GM23338 (cell line): ENCODE measurements at regions not wholly inside any gene's neighbourhood (a gene's known extent, or its start where the extent isn't known, plus 50 kb on each side); places are given as distances from the start of the nearest gene placed in this dataset.

Experiments used
- ATAC-seq: fragments of 200-7000 bp; cut with Tn5 transposase; 3 replicates; pipeline ENCODE4 v1.9.1; 2020
- DNase-seq: peaks from one replicate; pipeline ENCODE4 v3.0.0-alpha.2; 2015; ENCODE audit warnings: low spot score
- H2AFZ ChIP-seq: fragments of 200-600 bp; sonication (generic); 2 replicates; pipeline ENCODE4 v1.8.0; 2016; ENCODE audit warnings: antibody characterized with exemption, mild to moderate bottlenecking, moderate library complexity
- H3F3A ChIP-seq: fragments of 200-600 bp; sonication (generic); replicated peaks from 2 replicates; pipeline ENCODE4 v1.8.0; 2017; ENCODE audit warnings: antibody characterized with exemption, mixed run types, low read depth
- H3K27ac ChIP-seq: fragments of 200-600 bp; sonication (generic); 2 replicates; pipeline ENCODE4 v1.6.1; 2016; ENCODE audit warnings: low read depth
- H3K27me3 ChIP-seq: fragments of 200-600 bp; sonication (generic); 2 replicates; pipeline ENCODE4 v1.8.0; 2016; ENCODE audit warnings: mild to moderate bottlenecking, mixed run types, moderate library complexity; ENCODE audit not compliant: insufficient read depth
- H3K36me3 ChIP-seq: fragments of 200-600 bp; sonication (generic); 2 replicates; pipeline ENCODE4 v1.8.0; 2016; ENCODE audit warnings: mild to moderate bottlenecking; ENCODE audit not compliant: insufficient read depth
- H3K4me1 ChIP-seq: fragments of 200-600 bp; sonication (generic); 2 replicates; pipeline ENCODE4 v1.8.0; 2016; ENCODE audit warnings: mild to moderate bottlenecking, moderate library complexity; ENCODE audit not compliant: insufficient read depth
- H3K4me2 ChIP-seq: fragments of 200-600 bp; sonication (generic); 2 replicates; pipeline ENCODE4 v1.7.1; 2017; ENCODE audit warnings: mixed run types
- H3K4me3 ChIP-seq: fragments of 200-600 bp; sonication (generic); 2 replicates; pipeline ENCODE4 v1.6.1; 2016; ENCODE audit warnings: mixed run types
- H3K79me2 ChIP-seq: fragments of 200-600 bp; sonication (generic); replicated peaks from 2 replicates; pipeline ENCODE4 v1.8.0; 2017; ENCODE audit warnings: mild to moderate bottlenecking; ENCODE audit not compliant: insufficient read depth
- H3K9me2 ChIP-seq: fragments of 200-600 bp; sonication (generic); 2 replicates; pipeline ENCODE4 v1.8.0; 2017; ENCODE audit not compliant: insufficient read depth
- H4K20me1 ChIP-seq: fragments of 200-600 bp; sonication (generic); replicated peaks from 2 replicates; pipeline ENCODE4 v1.8.0; 2017; ENCODE audit warnings: mild to moderate bottlenecking; ENCODE audit not compliant: insufficient read depth
- H3K27ac Mint-ChIP-seq: 2 replicates; pipeline ENCODE4 v1.8.0; 2020; ENCODE audit warnings: inconsistent platforms, mild to moderate bottlenecking, moderate library complexity, mixed read lengths
- H3K27me3 Mint-ChIP-seq: 3 replicates; pipeline ENCODE4 v1.8.0; 2022; ENCODE audit warnings: low read depth, mild to moderate bottlenecking, moderate library complexity, mixed read lengths, inconsistent platforms; ENCODE audit not compliant: insufficient read depth, poor library complexity
- H3K36me3 Mint-ChIP-seq: 3 replicates; pipeline ENCODE4 v1.8.0; 2021; ENCODE audit warnings: low read depth, mild to moderate bottlenecking, inconsistent platforms, moderate library complexity, mixed read lengths
- H3K4me1 Mint-ChIP-seq: 3 replicates; pipeline ENCODE4 v1.8.0; 2020; ENCODE audit warnings: mild to moderate bottlenecking, inconsistent platforms, mixed read lengths
- H3K4me3 Mint-ChIP-seq: 3 replicates; pipeline ENCODE4 v1.8.0; 2021; ENCODE audit warnings: moderate library complexity, mild to moderate bottlenecking, inconsistent platforms, mixed read lengths
- H3K9me3 Mint-ChIP-seq: 3 replicates; pipeline ENCODE4 v1.8.0; 2020; ENCODE audit warnings: moderate library complexity, mild to moderate bottlenecking, inconsistent platforms, mixed read lengths
- CREB1 ChIP-seq: fragments of 250-450 bp; sonication (Bioruptor Pico); IDR thresholded peaks from 2 replicates; pipeline ENCODE4 v1.5.0; 2020; ENCODE audit warnings: low read depth, mild to moderate bottlenecking, moderate library complexity
- CTCF ChIP-seq, 2 experiments: fragments of 200-600 bp in 1 of 2; sonication (generic) in 1 of 2; conservative IDR thresholded peaks; 2 replicates each; pipeline versions ENCODE4 v1.5.1 to v1.6.1; 2016 to 2017; ENCODE audit warnings: antibody characterized with exemption in 2 of 2, low read depth in 2 of 2, mild to moderate bottlenecking in 2 of 2, moderate library complexity in 1 of 2
- ETS1 ChIP-seq: IDR thresholded peaks from 2 replicates; pipeline ENCODE4 v1.6.1; 2016; ENCODE audit warnings: antibody characterized with exemption
- EZH2 ChIP-seq: fragments of 200-600 bp; sonication (generic); IDR thresholded peaks from one replicate; pipeline ENCODE4 v1.8.0; 2017; ENCODE audit warnings: antibody characterized with exemption, mild to moderate bottlenecking, low read depth; ENCODE audit not compliant: unreplicated experiment
- JUNB ChIP-seq: IDR thresholded peaks from one replicate; pipeline ENCODE4 v1.6.1; 2016; ENCODE audit warnings: antibody characterized with exemption; ENCODE audit not compliant: unreplicated experiment
- NANOG ChIP-seq: IDR thresholded peaks from 2 replicates; pipeline ENCODE4 v1.6.1; 2016; ENCODE audit warnings: antibody characterized with exemption, borderline replicate concordance
- REST ChIP-seq: IDR thresholded peaks from one replicate; pipeline ENCODE4 v1.6.1; 2018; ENCODE audit warnings: antibody characterized with exemption; ENCODE audit not compliant: unreplicated experiment
- STAT1 ChIP-seq: IDR thresholded peaks from one replicate; pipeline ENCODE4 v1.6.1; 2016; ENCODE audit warnings: antibody characterized with exemption; ENCODE audit not compliant: unreplicated experiment
- ZNF114 ChIP-seq: fragments of 250-450 bp; sonication (Bioruptor Pico); IDR thresholded peaks from 2 replicates; pipeline ENCODE4 v1.5.0; 2020; ENCODE audit warnings: mild to moderate bottlenecking, moderate library complexity
- ZNF331 ChIP-seq: fragments of 250-450 bp; sonication (Bioruptor Pico); IDR thresholded peaks from 2 replicates; pipeline ENCODE4 v1.5.0; 2020; ENCODE audit warnings: low read depth, mild to moderate bottlenecking, moderate library complexity

GRCh38 chr15:98438907-98439306, 209.4 kb upstream of the IGF1R start (continued):
- TF ChIP-seq REST (no peak), CTCF (conservative IDR thresholded peaks at IDR 0.05; ENCODE audit: low read depth in 2 of 2) (no peak), ZNF331 (no peak), NANOG (no peak), CREB1 (no peak), JUNB (no peak), STAT1 (no peak)

GRCh38 chr15:98439523-98439942, 208.8 kb upstream of the IGF1R start:
- no peak overlapping the region for H3K4me2 ChIP-seq
- Mint-ChIP-seq H3K4me1 (peaks cover 11% of the 10 kb centered on the region; the same call in 2 of the 3 replicates), H3K27ac (no peak overlapping the region), H3K4me3 (no peak overlapping the region), H3K36me3 (no peaks in the 10 kb centered on the region), H3K27me3 (peaks cover 4% of the 10 kb centered on the region), H3K9me3 (no peaks in the 10 kb centered on the region; the same call in 2 of the 3 replicates)
- H2AFZ ChIP-seq, result no peak overlapping the region
- H4K20me1 ChIP-seq, result no peaks in the 10 kb centered on the region
- 0 out of 2 replicates have a peak, but pooled peaks cover 4% of the 10 kb centered on the region for H3K9me2 ChIP-seq
- H3K27ac ChIP-seq, result no peak overlapping the region
- H3F3A ChIP-seq, result no peaks in the 10 kb centered on the region
- H3K79me2 ChIP-seq, result no peaks in the 10 kb centered on the region
- no peak for ATAC-seq
- H3K27me3 ChIP-seq, result no peaks in the 10 kb centered on the region
- no peaks in the 10 kb centered on the region for H3K36me3 ChIP-seq
- H3K4me3 ChIP-seq, result no peak overlapping the region
- no peaks in the 10 kb centered on the region for H3K4me1 ChIP-seq
- no peak for DNase-seq
- TF ChIP-seq CREB1 (no peak), ETS1 (no peak), EZH2 (no peak), STAT1 (no peak), REST (no peak), ZNF114 (CRISPR knock-in tag) (no peak)
